ENCODE measurements at regions not wholly inside any gene's neighbourhood (a gene's known extent, or its start where the extent isn't known, plus 50 kb on each side); places are given as distances from the start of the nearest gene placed in this dataset.

- no peak for TF ChIP-seq REST (IDR thresholded peaks at IDR 0.05; ENCODE audit: unreplicated experiment)
Measured at GRCh38 chr5:81850501-81851357, 99.8 kb upstream of the SSBP2 start (continued).

GRCh38 chr5:81849770-81850367 is 99.0 kb upstream of the SSBP2 start:
- Histone ChIP-seq H3F3A (replicated peaks; ENCODE audit: low read depth) (peaks cover 3% of the 10 kb centered on the region), H3K36me3 (ENCODE audit: insufficient read depth) (no peaks in the 10 kb centered on the region), H3K9me2 (ENCODE audit: insufficient read depth) (no peaks in the 10 kb centered on the region; the same call in 1 of the 2 replicates), H3K4me2 (0 out of 2 replicates have a peak overlapping the region, but pooled peaks have one; percentile 75), H4K20me1 (replicated peaks; ENCODE audit: insufficient read depth) (no peaks in the 10 kb centered on the region), H3K27me3 (ENCODE audit: insufficient read depth) (no peaks in the 10 kb centered on the region), H2AFZ (peak overlapping the region; percentile 28; the same call in 1 of the 2 replicates), H3K4me3 (no peak overlapping the region), H3K4me1 (ENCODE audit: insufficient read depth) (peaks cover 47% of the 10 kb centered on the region), H3K79me2 (replicated peaks; ENCODE audit: insufficient read depth) (no peaks in the 10 kb centered on the region), H3K27ac (ENCODE audit: low read depth) (peak overlapping the region; percentile 94; the same call in 1 of the 2 replicates)
- peaks cover 52% of the 10 kb centered on the region for H3K4me1 Mint-ChIP-seq
- peaks cover 9% of the 10 kb centered on the region for H3K27me3 Mint-ChIP-seq (ENCODE audit: insufficient read depth, low read depth, poor library complexity)
- no peaks in the 10 kb centered on the region for H3K9me3 Mint-ChIP-seq
- no peak for DNase-seq (ENCODE audit: low spot score)
- no peaks in the 10 kb centered on the region for H3K36me3 Mint-ChIP-seq (ENCODE audit: low read depth)
- peak overlapping the region; percentile 99 for H3K27ac Mint-ChIP-seq
- no peak overlapping the region; the same call in 2 of the 3 replicates for H3K4me3 Mint-ChIP-seq
- ATAC-seq = no peak
- TF ChIP-seq ZNF114 (CRISPR knock-in tag; IDR thresholded peaks at IDR 0.05) = no peak
- no peak for TF ChIP-seq STAT1 (IDR thresholded peaks at IDR 0.05; ENCODE audit: unreplicated experiment)
- no peak for TF ChIP-seq REST (IDR thresholded peaks at IDR 0.05; ENCODE audit: unreplicated experiment)
- TF ChIP-seq JUNB (IDR thresholded peaks at IDR 0.05; ENCODE audit: unreplicated experiment) = no peak
- TF ChIP-seq NANOG (IDR thresholded peaks at IDR 0.05; ENCODE audit: borderline replicate concordance) = no peak
- no peak for TF ChIP-seq EZH2 (IDR thresholded peaks at IDR 0.05; ENCODE audit: low read depth, unreplicated experiment)
- TF ChIP-seq CTCF (conservative IDR thresholded peaks at IDR 0.05; ENCODE audit: low read depth in 2 of 2) = no peak
- TF ChIP-seq EZH2phosphoT487 (IDR thresholded peaks at IDR 0.05; ENCODE audit: unreplicated experiment) = no peak
- TF ChIP-seq POLR2AphosphoS5 (IDR thresholded peaks at IDR 0.05; ENCODE audit: low read depth) = no peak
- TF ChIP-seq CREB1 (CRISPR knock-in tag; IDR thresholded peaks at IDR 0.05; ENCODE audit: low read depth) = no peak
- no peak for TF ChIP-seq ETS1 (IDR thresholded peaks at IDR 0.05)
- TF ChIP-seq ZNF331 (CRISPR knock-in tag; IDR thresholded peaks at IDR 0.05; ENCODE audit: low read depth) = no peak

Measured in GM23338 (cell line).